ENCODE measurements at regions not wholly inside any gene's neighbourhood (a gene's known extent, or its start where the extent isn't known, plus 50 kb on each side); places are given as distances from the start of the nearest gene placed in this dataset.

- no peak overlapping the region for H3K14ac ChIP-seq (ENCODE audit: insufficient read depth, low read length)
- no peak overlapping the region for H2BK20ac ChIP-seq (ENCODE audit: low read depth, low read length, poor library complexity, severe bottlenecking)
- H3K27me3 Mint-ChIP-seq (ENCODE audit: low read depth): peaks cover 1% of the 10 kb centered on the region
- H3K79me2 ChIP-seq (ENCODE audit: insufficient read depth, low read length): no peaks in the 10 kb centered on the region
- H3K27ac ChIP-seq (ENCODE audit: insufficient read length, low read depth, low read length): no peak overlapping the region
- H3K9me3 Mint-ChIP-seq: peaks cover 10 to 16% of the 10 kb centered on the region in 2 experiments; a peak in 4 of 5 replicates
- peaks cover 12% of the 10 kb centered on the region for H3K4me1 ChIP-seq (ENCODE audit: insufficient read depth, low read length)
- no peak overlapping the region for H3K9ac ChIP-seq (ENCODE audit: extremely low read depth, insufficient read length, low read length)
- H4K8ac ChIP-seq (replicated peaks; ENCODE audit: insufficient read length, low read depth, low read length): no peak overlapping the region
- no peaks in the 10 kb centered on the region for H3K27me3 ChIP-seq (ENCODE audit: insufficient read depth, low read length)
- no peaks in the 10 kb centered on the region for H3K79me1 ChIP-seq (ENCODE audit: insufficient read depth, low read depth, low read length, poor library complexity, severe bottlenecking)
- no peak overlapping the region for H3T11ph ChIP-seq (ENCODE audit: low read length)
- peaks cover 7 to 13% (median 11%) of the 10 kb centered on the region in 3 experiments for H3K36me3 Mint-ChIP-seq (ENCODE audit: insufficient read depth in 1 of 3, low read depth in 3 of 3)
- no CpG with 5 or more reads among the region's 3 CpGs for WGBS (ENCODE audit: extremely low coverage, insufficient read length, low lambda C conversion rate)
- no peak overlapping the region for H4K5ac ChIP-seq (ENCODE audit: insufficient read length, low read depth, low read length)
- DNase-seq: peak; percentile 48
- no peak overlapping the region for H2AFZ ChIP-seq (ENCODE audit: low read length)
- H4K91ac ChIP-seq (ENCODE audit: insufficient read length, low read depth, low read length): no peak overlapping the region
- H3K4me1 Mint-ChIP-seq: peaks cover 62 to 67% of the 10 kb centered on the region in 2 experiments
- H3K56ac ChIP-seq (ENCODE audit: insufficient read length, low read depth, low read length): no peak overlapping the region
- peak overlapping the region in 2 of 3 experiments; percentile 5 to 79; a peak in 4 of 7 replicates for H3K27ac Mint-ChIP-seq
- H3K4ac ChIP-seq (ENCODE audit: low read depth, low read length): no peak overlapping the region
- H2BK15ac ChIP-seq (ENCODE audit: low read depth, low read length): no peak overlapping the region
- H3K23me2 ChIP-seq (ENCODE audit: insufficient read length, low read depth, low read length, poor library complexity, severe bottlenecking): no peaks in the 10 kb centered on the region
- no peak overlapping the region for H3K18ac ChIP-seq (ENCODE audit: insufficient read length, low read depth, low read length)
- H4K20me1 ChIP-seq (ENCODE audit: control insufficient read depth, insufficient read depth, insufficient read length): no peaks in the 10 kb centered on the region
- no peak overlapping the region for H2AK5ac ChIP-seq (ENCODE audit: insufficient read length, low read length)
- H3K9me3 ChIP-seq (ENCODE audit: control insufficient read depth, low read depth, low read length): peaks cover 9% of the 10 kb centered on the region
- no peak overlapping the region for H3K4me2 ChIP-seq (ENCODE audit: insufficient read depth, insufficient read length, low read length)
- H2BK12ac ChIP-seq (ENCODE audit: insufficient read length, low read depth, low read length): no peak overlapping the region
- H3K23ac ChIP-seq (ENCODE audit: insufficient read length, low read depth, low read length): no peak overlapping the region
- no peak overlapping the region for H2BK5ac ChIP-seq (ENCODE audit: insufficient read length, low read length)
- peak; percentile 77 for TF ChIP-seq CTCF (conservative IDR thresholded peaks at IDR 0.05)
- no peak overlapping the region for H2BK120ac ChIP-seq (ENCODE audit: low read depth, low read length, poor library complexity, severe bottlenecking)
- H3K4me3 Mint-ChIP-seq: peak overlapping the region in 1 of 2 experiments; percentile 38; a peak in 4 of 5 replicates
Observed at GRCh38 chr6:106748547-106749207, 119.3 kb downstream of the QRSL1 start.

Data from H9 (cell line).